Stimulated activated CD4-positive, alpha-beta T cell treated with anti-CD3 and anti-CD28 coated beads, Interleukin-1b, Interleukin-23, amount 100 ng/mL, for 1 hour (primary cell): ENCODE measurements at regions not wholly inside any gene's neighbourhood (a gene's known extent, or its start where the extent isn't known, plus 50 kb on each side); places are given as distances from the start of the nearest gene placed in this dataset.
"Not testable (repeated sequence)": the region's sequence is repeated elsewhere in the genome, so short reads cannot be mapped to it uniquely, and the experiment has no call there.

Experiments used
- DNase-seq, 2 donors: peaks; one replicate each; pipeline ENCODE4 v3.0.0-alpha.2; 2020; ENCODE audit warnings: low read depth in 2 of 2

- no peak for DNase-seq
Measured at GRCh38 chr14:30309405-30309804, 249.6 kb upstream of the G2E3 start.

- no peak for DNase-seq
Measured at GRCh38 chr14:30312214-30312613, 246.7 kb upstream of the G2E3 start.

GRCh38 chr14:30317729-30318128 is 241.2 kb upstream of the G2E3 start:
- no peak for DNase-seq

- no peak for DNase-seq
Measured at GRCh38 chr14:30322819-30323218, 236.1 kb upstream of the G2E3 start.

GRCh38 chr14:30330033-30330432 is 228.9 kb upstream of the G2E3 start:
- no peak for DNase-seq

- no peak for DNase-seq
Measured at GRCh38 chr14:30330445-30330844, 228.5 kb upstream of the G2E3 start.

DNA sequence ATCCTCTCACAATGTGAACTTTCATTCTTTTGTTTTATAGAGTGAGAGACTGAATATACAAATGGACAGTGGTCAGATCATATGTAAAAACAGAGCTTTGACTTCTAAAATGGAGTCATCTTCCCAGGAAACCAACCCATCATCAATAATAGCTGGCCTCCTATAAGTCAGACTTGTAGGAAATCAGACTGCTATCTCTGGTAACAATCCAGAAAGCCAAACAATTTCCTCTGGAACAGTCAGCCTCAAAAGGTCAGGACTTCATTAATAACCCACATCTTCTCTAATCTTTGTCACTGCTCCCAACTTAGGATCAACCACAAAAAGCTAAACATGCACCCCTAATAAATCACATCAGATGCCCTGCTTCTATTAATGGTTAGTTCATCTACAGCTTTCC is 227.9 kb upstream of the G2E3 start:
- no peak for DNase-seq

DNA sequence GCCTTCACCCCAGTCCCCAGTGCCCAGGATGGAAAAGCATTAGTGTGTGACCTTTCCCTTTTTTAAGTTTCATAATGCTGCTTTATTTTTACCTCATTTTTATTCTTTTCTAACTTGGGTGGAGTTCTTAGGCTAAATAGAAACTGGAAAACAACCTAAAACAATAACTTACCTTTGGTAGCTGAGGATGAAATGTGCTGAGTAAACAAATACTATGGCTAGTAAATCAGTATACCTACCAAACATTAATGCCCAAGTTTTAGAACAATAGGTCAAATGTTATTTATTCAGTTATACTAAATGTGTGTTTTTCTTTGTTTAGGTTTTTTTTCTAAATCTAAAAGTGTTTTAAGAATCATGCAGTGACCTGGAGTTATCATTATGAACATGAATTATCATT is 226.6 kb upstream of the G2E3 start:
- DNase-seq, result no peak

DNA sequence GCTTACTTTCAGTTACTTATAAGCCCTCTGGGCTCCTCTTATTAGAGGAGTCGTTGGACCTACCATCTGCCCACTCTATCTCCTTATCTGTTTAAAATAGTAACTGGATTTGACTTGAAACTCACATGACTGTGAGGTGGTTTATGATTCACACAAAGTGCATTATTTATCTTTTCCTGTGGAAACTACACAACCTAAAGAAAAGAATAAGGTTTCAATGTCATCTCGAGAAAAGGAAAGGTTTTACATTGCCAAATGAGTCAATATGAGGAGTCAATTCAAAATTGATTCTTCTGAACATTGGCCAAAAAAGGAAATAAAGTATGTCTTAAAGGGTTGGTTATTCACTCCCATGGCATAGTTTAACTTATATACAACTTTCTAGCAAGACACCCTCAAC is 225.0 kb upstream of the G2E3 start:
- DNase-seq, result no peak

GRCh38 chr14:30337456-30337855 is 221.5 kb upstream of the G2E3 start:
- DNase-seq, result no peak

DNA sequence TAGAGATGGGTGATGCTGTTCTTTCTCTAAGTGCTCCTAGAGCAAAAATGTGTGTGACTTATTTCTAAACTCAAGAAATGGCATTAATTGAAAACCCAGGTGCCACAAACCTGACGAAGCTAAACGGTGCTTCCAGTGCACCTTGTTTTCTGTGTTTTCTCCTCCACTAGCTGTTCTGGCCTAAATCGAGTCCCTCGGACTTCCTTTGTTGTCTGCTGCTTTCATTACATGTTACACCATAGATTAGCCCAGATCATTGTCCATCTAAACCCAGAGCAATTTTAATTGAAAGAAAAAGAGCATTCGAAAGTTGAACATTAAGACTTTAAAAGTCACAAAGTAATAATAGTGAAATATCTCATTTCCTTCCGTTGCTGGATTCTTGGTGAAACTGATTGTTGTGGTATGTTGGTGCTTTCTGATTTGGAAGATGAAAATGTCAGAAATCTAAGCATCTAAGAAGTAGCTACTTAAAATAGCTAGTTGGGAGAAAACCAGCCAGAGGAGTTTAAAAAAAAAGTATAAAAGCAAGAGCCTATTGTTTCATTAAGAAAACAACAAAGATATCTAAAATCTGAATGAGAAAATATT is 219.6 kb upstream of the G2E3 start:
- no peak for DNase-seq

DNA sequence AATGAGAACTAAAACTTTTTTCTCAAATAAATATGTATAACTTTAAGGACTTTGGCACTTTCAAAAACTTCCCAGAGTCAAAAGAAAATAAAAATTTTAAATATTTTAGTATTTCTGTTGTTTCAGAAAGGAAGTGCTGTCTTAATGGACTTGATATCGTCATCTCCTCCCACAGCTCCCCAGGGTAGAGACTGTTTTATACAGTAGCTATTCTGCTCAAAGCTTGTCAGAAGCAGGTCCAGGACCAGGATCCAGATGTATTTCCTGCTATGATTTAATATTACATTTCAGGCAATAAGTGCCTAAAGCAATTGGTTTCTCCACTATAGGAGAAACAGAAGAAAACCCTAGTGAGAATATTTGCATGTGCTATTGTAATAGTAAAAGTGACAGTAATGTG is 218.5 kb upstream of the G2E3 start:
- DNase-seq, result no peak

GRCh38 chr14:30345511-30345910 is 213.4 kb upstream of the G2E3 start:
- DNase-seq, result no peak

DNA sequence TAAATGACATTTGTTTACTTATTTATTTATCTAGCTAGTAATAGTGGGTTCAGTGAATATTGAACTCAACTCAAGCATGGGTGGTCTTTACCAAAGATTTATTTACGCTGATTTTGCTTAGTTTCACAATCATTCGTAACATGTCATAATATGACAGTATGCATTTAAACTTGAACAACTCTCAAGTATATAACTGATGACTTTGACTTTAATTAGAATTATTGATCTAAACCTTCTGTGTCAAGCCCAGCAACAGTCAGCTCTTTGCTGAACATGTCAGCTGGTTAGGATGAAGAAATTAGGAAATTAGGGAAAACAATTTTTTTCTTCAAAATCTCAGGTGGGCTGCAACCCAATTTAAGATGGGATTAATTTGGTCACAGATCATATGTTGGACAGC is 210.5 kb upstream of the G2E3 start:
- DNase-seq, result no peak

GRCh38 chr14:30349520-30349919 is 209.4 kb upstream of the G2E3 start:
- no peak for DNase-seq

- no peak for DNase-seq
Measured at GRCh38 chr14:30354439-30354838, 204.5 kb upstream of the G2E3 start.

DNA sequence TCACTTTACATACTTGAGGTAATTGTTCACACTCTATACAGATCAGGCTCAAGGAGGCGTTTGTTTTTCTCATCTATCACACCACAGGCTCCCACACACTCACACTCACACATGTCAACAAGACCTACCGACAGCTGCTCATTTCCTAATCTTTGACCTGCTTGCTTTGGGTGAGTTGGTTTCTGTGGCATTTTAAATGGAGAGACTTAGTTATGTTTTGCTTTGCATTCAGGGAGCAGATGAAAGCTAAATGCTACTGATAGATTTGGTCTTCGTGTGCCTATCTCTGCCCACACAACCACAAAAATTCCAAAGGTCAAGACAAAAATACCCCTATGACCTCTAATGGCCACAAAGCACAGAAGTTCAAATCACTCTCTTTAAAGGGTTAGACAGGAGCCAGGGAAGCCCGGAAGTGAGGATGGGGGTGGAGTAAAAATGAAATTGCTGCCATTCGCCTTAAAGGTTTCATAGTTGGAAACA is 203.5 kb upstream of the G2E3 start:
- no peak for DNase-seq

- DNase-seq, result no peak
Measured at GRCh38 chr14:30356438-30357202, 202.3 kb upstream of the G2E3 start.

DNA sequence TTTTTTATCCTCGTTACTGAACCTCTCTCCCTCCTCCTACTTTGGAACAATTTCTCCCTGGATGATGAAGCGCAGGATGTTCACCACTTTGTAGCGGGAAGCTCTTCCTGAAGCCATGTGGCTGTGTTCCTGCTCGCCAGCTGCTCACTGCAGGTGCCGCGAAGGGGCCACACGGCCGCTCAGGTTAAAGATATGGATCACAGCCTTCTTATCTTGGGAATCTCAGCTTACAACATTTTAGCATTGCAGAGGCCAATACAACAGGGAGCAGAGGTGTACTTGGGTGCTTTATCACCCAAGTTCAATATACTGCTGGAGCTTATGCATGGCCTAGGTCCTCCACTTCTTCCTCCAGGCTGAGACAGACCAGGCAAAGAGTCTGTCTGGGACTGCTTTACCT is 201.2 kb upstream of the G2E3 start:
- no peak for DNase-seq

- DNase-seq, result no peak
Measured at GRCh38 chr14:30362369-30363218, 196.4 kb upstream of the G2E3 start.

DNA sequence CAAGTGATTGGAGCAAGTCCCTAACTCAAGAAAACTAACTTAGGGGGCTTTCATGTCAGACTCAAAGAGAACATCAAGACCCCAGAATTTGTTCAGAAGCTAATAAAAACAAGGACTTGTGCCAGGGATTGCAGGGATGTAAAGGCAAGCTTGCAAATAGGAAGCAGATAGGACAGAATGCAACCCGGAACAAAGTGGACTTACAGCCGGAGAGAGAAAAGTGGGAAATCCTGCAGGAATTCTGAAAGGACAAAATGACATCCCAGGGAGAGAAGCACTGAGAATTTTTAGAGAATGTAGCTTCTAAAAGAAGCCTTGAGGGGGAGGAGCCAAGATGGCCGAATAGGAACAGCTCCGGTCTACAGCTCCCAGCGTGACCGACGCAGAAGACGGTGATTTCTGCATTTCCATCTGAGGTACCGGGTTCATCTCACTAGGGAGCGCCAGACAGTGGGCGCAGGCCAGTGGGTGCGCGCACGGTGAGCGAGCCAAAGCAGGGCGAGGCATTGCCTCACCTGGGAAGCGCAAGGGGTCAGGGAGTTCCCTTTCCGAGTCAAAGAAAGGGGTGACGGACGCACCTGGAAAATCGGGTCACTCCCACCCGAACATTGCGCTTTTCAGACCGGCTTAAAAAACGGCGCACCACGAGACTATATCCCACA is 195.6 kb upstream of the G2E3 start:
- DNase-seq, result not testable (repeated sequence)

DNA sequence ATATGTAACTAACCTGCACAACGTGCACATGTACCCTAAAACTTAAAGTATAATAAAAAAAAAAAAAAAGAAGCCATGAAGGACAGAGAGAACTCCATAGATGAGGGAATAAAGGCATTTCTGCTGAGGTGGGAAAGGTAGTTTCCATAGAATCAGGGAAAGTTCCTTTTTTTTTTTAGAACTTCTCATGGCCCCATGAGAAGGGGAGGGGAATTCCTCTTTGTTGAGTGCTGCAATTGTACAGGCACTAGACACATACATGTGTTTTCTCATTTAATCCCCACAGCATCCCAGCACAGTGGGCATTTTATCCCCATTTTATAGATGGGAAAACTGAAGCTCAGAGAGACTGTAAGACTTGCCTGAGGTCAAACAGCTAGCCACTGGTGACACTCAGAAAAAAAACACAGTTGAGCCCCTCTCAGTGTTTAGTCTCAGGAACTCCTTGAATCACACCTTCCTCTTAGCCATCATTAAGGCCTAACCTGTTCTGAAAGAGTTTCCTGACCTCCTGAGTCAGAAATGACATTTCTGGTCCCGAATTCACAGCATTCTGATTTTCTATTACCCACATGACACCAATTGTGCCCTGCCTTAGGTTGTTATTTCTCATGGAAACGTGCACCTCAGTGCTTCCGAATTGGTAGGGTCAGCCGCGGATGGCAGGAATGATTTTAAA is 189.3 kb upstream of the G2E3 start:
- DNase-seq, result no peak
